Muscle of leg (tissue), 3 donors: ENCODE measurements at regions not wholly inside any gene's neighbourhood (a gene's known extent, or its start where the extent isn't known, plus 50 kb on each side); places are given as distances from the start of the nearest gene placed in this dataset.

Source experiments
- DNase-seq: peaks from one replicate; pipeline ENCODE4 v3.0.0; 2013
- H3K27ac ChIP-seq: one replicate; pipeline ENCODE4 v1.5.1; 2013; ENCODE audit warnings: mild to moderate bottlenecking, low read length, control low read depth
- H3K27me3 ChIP-seq: one replicate; pipeline ENCODE4 v1.6.1; 2013; ENCODE audit warnings: low read length; ENCODE audit not compliant: control insufficient read depth, insufficient read depth
- H3K36me3 ChIP-seq: one replicate; pipeline ENCODE4 v1.6.1; 2013; ENCODE audit warnings: low read length; ENCODE audit not compliant: control insufficient read depth, insufficient read depth
- H3K4me1 ChIP-seq: one replicate; pipeline ENCODE4 v1.6.1; 2013; ENCODE audit warnings: low read length; ENCODE audit not compliant: control insufficient read depth, insufficient read depth
- H3K4me3 ChIP-seq: one replicate; pipeline ENCODE4 v1.5.1; 2013; ENCODE audit warnings: low read length, control low read depth
- H3K9me3 ChIP-seq: replicated peaks from 2 replicates; pipeline ENCODE4 v1.6.1; 2013; ENCODE audit warnings: low read depth, low read length; ENCODE audit not compliant: control insufficient read depth
- WGBS: methylation state at CpG from one replicate; pipeline ENCODE4 v1.1.5; 2013; ENCODE audit warnings: missing lambda C conversion rate; ENCODE audit not compliant: insufficient coverage; 5-methylcytosine and 5-hydroxymethylcytosine counted together

DNA sequence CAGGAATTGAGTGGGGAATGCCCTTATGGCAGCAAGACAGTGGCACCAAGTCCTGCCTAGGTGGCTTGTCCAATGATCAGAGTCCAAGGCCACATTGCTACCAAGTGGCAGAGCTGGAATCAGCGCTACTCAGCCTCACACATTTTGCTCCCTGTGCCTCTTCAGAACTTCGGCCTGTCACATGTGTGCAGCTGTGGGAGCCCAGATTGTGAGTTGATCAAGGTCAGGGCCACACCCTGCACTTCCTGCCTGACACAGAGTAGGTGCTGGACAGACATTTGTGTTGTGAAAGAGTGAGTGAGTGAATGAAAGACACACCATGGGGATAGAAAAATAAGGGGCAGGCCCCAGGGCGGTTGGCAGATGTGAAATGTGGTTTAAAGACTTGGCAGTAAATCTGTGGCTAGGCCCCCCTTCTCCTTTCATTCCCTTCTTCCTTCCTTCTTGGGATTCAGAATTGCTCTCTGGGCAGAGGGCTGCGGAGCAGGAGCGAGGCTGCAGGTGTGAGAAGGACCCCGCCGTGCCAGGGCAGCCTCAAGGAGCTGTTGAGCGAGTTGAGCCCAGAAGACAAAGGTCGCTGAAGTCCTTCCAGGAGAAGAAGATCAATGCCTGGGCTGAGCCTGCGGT lies 83.5 kb downstream of the SLC25A47 start:
- H3K36me3 ChIP-seq, result no peaks in the 10 kb centered on the region
- peaks cover 19% of the 10 kb centered on the region for H3K4me1 ChIP-seq
- H3K4me3 ChIP-seq, result no peak overlapping the region
- WGBS, result 62% methylated on average over 7 of the region's 10 CpGs
- DNase-seq, result no peak
- no peaks in the 10 kb centered on the region for H3K9me3 ChIP-seq
- H3K27ac ChIP-seq, result no peak overlapping the region
- no peaks in the 10 kb centered on the region for H3K27me3 ChIP-seq

DNA sequence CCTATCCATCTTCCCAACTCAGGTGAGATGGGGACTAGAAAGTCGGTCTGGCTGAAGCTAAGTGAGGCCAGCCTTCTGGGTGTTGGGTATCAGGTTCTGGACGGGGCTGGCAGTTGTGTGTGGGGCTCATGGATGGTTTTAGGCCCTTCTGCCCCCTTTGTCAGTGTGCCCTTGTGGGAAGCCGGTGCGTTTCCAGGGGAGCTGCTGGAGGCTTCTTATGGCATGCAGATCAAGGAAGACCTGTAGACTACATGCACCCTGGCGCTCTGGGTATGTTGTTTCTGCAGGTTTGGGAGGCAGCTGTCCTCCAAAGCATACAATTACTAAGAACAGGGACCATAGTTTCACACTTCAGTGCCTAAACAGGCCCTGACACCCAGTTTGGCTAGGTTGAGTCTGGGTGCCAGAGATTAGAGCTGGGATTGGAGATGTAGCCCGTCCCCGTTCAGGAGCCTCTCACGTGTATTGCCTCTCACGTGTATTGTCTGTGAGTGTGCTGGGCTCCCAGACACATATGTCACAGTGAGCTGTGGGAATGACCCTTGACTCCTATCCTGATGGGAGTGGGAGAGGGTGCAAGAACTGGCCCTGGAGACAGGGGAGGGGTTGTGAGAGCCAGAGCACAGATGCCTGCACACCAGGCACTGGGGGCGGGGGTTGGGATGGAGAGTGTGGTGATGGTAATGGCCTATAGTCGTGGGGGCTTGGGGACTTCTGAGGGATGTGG lies 84.4 kb downstream of the SLC25A47 start:
- Histone ChIP-seq H3K4me3 (no peak overlapping the region), H3K36me3 (no peaks in the 10 kb centered on the region), H3K27ac (no peak overlapping the region), H3K27me3 (no peaks in the 10 kb centered on the region), H3K9me3 (no peaks in the 10 kb centered on the region), H3K4me1 (peaks cover 14% of the 10 kb centered on the region)
- 79% methylated on average over 10 of the region's 11 CpGs for WGBS
- no peak for DNase-seq

DNA sequence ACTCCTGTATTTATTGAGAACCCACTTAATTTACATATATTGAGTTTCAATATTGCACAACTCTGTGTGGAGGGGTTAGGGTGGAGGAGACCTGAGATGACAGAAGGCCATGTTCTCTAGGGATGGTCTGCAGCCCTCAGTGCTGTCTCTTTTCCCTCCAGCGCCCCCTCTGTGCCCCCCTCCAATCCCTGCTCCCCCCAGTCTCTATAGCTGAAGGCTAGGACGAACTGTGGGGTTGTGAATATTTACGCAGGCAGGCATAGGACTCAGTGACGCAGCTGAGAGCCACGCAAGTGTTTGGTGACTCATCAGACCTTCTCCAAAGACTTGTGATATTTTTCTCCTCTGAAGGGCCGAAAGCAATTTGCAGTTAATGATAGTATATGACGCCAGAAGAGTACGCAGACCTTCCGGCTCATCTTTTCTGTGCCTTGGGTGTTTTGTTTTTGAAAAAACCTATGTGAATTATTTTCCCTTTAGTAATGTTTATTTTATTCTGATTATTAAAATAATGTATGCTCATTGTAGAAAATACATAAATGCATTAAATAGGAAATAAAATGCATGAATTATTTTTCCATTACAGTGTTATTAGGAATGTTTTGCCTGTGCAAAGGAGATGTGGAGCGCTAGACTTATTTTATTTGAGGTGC lies 85.3 kb downstream of the SLC25A47 start:
- WGBS, result 100% methylated on average over 1 of the region's 10 CpGs

DNA sequence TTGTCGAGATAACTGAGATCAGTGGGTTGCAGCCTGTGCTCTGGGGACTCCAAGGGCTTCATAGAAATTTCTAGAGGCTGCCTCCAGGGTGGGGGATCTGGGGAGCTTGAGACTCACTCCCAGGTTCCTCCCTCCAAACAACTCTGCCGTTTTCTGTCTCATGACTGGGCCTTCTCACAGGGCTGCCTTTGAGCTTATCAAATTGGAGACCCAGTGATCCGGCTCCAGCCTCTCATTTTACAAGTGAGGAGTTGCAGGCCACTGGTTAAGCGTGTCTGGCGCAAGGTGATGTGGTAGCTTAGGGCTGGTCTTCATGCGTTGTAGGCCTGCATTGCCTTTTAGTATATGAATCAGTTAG lies 85.8 kb downstream of the SLC25A47 start:
- Histone ChIP-seq H3K27ac (no peak overlapping the region), H3K4me1 (peaks cover 7% of the 10 kb centered on the region), H3K9me3 (no peaks in the 10 kb centered on the region), H3K27me3 (no peaks in the 10 kb centered on the region), H3K4me3 (no peak overlapping the region), H3K36me3 (no peaks in the 10 kb centered on the region)
- 53% methylated on average over 3 of the region's 6 CpGs for WGBS
- no peak for DNase-seq

More for the DNA sequence above, 85.3 kb downstream of the SLC25A47 start:
- Histone ChIP-seq H3K36me3 (no peaks in the 10 kb centered on the region), H3K27me3 (no peaks in the 10 kb centered on the region), H3K4me1 (peaks cover 7% of the 10 kb centered on the region), H3K27ac (no peak overlapping the region), H3K9me3 (no peaks in the 10 kb centered on the region), H3K4me3 (no peak overlapping the region)
- no peak for DNase-seq

DNA sequence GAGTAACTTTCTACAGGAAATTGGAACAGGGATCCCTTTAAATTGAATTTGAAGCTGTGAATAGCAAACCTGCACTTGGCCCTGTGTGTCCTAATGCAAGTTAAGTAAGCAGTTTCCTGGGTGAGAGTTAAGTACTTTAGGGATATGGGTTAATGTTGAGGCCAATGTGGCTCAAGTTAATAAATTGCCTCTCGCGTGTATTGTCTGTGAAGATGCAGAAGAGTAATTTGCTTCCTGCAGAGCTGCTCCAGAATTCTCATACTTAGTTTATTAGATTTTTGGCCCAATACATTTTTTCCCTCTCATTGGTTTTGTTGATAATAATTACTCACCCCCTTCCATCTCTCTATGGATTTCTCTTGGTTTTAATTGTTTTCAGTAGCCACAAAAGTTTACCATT lies 86.5 kb downstream of the SLC25A47 start:
- no CpG with 5 or more reads among the region's 2 CpGs for WGBS

DNA sequence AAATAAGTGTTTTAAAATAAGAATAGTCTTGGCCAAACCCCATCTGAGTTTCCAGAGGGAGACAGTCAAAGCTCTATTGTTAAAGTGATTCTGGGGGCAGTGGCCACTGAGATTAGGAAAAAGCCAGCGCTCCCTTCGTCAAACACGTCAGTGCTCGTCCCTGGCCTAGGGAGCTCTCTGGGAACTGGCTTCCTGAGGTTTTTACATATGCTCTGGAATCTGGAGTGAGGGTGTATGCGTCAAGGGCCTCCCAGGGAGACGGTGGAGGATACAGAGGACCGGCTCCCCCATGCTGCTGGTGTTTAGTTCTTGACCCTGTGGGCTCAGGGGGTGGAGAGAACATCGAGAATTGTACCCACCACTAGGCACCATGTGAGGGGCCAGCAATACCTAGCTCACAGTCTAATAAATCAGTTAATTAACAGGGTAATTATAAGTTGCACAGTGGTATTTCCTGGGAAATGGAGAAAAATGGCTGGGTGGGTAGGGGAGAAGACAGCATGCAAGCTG lies 87.0 kb downstream of the SLC25A47 start:
- WGBS, result 58% methylated on average over 5 of the region's 8 CpGs
- H3K4me1 ChIP-seq, result peaks cover 7% of the 10 kb centered on the region
- H3K9me3 ChIP-seq, result no peaks in the 10 kb centered on the region
- no peak overlapping the region for H3K4me3 ChIP-seq
- no peak overlapping the region for H3K27ac ChIP-seq
- no peak for DNase-seq
- no peaks in the 10 kb centered on the region for H3K36me3 ChIP-seq
- no peaks in the 10 kb centered on the region for H3K27me3 ChIP-seq

More for the DNA sequence above, 86.5 kb downstream of the SLC25A47 start:
- no peaks in the 10 kb centered on the region for H3K9me3 ChIP-seq
- no peaks in the 10 kb centered on the region for H3K27me3 ChIP-seq
- H3K36me3 ChIP-seq, result no peaks in the 10 kb centered on the region
- no peak for DNase-seq
- H3K27ac ChIP-seq, result no peak overlapping the region
- no peak overlapping the region for H3K4me3 ChIP-seq
- peaks cover 7% of the 10 kb centered on the region for H3K4me1 ChIP-seq

DNA sequence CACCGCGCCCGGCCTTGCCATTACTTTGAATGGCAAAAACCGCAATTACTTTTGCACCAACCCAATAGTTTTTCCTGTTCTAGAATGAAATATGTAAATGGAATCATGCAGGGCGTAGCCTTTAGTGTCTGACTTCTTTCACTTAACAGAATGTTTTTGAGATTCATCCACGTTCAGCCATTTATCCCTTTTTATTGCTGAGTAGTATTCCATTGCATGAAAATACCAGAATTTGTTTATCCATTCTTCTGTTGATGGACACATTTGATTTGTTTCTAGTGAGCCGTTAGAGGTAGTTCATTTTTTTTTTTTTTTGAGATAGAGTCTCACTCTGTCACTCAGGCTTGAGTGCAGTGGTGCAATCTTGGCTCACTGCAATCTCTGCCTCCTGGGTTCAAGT lies 90.6 kb downstream of the SLC25A47 start:
- DNase-seq, result no peak
- WGBS, result 100% methylated on average over 1 of the region's 7 CpGs

DNA sequence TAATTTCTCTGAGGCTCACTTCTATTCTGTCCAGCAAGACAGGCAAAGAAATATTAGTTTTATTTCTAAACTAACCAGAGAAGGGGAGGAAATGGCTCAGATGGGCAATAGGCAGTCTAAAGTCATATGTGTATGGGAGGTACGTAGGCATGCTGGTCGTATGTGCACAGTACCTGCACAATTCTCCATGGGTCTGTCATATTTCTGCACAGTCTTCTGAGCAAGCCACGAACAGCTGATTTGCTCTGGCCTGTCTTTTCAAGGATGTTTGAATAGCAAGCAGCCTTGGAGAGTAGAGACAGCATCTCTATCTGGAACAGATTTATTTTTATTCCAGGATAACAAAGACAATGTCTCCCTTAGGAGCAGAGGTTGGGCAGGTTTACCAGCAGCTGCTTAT lies 92.1 kb downstream of the SLC25A47 start:
- no peak overlapping the region for H3K27ac ChIP-seq
- WGBS, result 65% methylated on average over 2 of the region's 3 CpGs
- H3K4me1 ChIP-seq, result peaks cover 5% of the 10 kb centered on the region
- H3K36me3 ChIP-seq, result no peaks in the 10 kb centered on the region
- no peak for DNase-seq
- no peaks in the 10 kb centered on the region for H3K27me3 ChIP-seq
- no peak overlapping the region for H3K4me3 ChIP-seq
- H3K9me3 ChIP-seq, result peaks cover 3% of the 10 kb centered on the region

More for the DNA sequence above, 90.6 kb downstream of the SLC25A47 start:
- H3K27ac ChIP-seq, result no peak overlapping the region
- no peak overlapping the region for H3K4me3 ChIP-seq
- H3K27me3 ChIP-seq, result no peaks in the 10 kb centered on the region
- peaks cover 5% of the 10 kb centered on the region for H3K4me1 ChIP-seq
- no peaks in the 10 kb centered on the region for H3K36me3 ChIP-seq
- peaks cover 3% of the 10 kb centered on the region for H3K9me3 ChIP-seq

DNA sequence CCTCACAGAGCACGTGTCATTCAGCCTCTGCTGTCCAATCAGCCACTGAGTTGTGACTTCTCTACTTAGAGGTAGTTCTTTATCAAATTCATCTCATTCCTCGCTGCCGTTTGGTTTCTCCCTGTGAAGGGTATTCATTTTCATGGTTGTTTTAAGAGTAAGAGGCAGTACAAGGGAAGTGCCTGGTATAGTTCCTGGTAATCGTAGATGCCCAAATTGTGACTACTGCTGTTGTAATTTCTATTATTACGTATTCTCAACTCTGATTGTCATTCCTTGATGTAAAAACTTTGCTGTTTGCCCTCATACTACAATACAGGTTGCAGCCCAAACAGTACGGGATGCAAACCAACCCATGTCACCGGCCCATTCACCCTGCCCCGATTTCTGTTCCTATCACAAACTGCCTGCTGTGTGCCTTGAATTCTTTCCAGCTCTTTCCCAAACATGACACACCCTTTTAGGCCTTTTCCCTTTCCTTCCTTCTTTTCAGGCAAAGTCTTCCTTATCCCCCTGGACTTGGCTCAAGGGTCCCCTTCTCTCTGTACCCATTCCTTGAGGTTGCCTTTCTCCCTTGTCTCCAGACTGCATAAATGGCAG lies 93.0 kb downstream of the SLC25A47 start:
- H3K9me3 ChIP-seq, result peaks cover 3% of the 10 kb centered on the region
- H3K27ac ChIP-seq, result no peak overlapping the region
- H3K36me3 ChIP-seq, result no peaks in the 10 kb centered on the region
- H3K27me3 ChIP-seq, result no peaks in the 10 kb centered on the region
- no peak for DNase-seq
- WGBS, result 85% methylated on average over 3 of the region's 8 CpGs
- peaks cover 5% of the 10 kb centered on the region for H3K4me1 ChIP-seq
- H3K4me3 ChIP-seq, result no peak overlapping the region
